ENCODE measurements at regions not wholly inside any gene's neighbourhood (a gene's known extent, or its start where the extent isn't known, plus 50 kb on each side); places are given as distances from the start of the nearest gene placed in this dataset.

GRCh38 chr12:107331912-107332311 lies 238.6 kb upstream of the CRY1 start:
- TF ChIP-seq FOXM1 (IDR thresholded peaks at IDR 0.05; ENCODE audit: borderline replicate concordance, low read depth) (no peak), TAF1 (IDR thresholded peaks at IDR 0.05; ENCODE audit: low read depth) (no peak), EP300 (IDR thresholded peaks at IDR 0.05; ENCODE audit: borderline replicate concordance) (no peak), CEBPB (IDR thresholded peaks at IDR 0.05) (no peak), MAX (IDR thresholded peaks at IDR 0.05) (no peak), CREB1 (IDR thresholded peaks at IDR 0.05; ENCODE audit: low read depth) (no peak), TEAD4 (IDR thresholded peaks at IDR 0.05) (no peak), EGR1 (IDR thresholded peaks at IDR 0.05) (no peak), YY1 (IDR thresholded peaks at IDR 0.05; ENCODE audit: low read depth) (no peak), NFIC (IDR thresholded peaks at IDR 0.05) (no peak), TCF12 (IDR thresholded peaks at IDR 0.05; ENCODE audit: low read depth) (no peak)

Data from Ishikawa (cell line).